ENCODE measurements at regions not wholly inside any gene's neighbourhood (a gene's known extent, or its start where the extent isn't known, plus 50 kb on each side); places are given as distances from the start of the nearest gene placed in this dataset.
"Not testable (repeated sequence)": the region's sequence is repeated elsewhere in the genome, so short reads cannot be mapped to it uniquely, and the experiment has no call there.

DNA sequence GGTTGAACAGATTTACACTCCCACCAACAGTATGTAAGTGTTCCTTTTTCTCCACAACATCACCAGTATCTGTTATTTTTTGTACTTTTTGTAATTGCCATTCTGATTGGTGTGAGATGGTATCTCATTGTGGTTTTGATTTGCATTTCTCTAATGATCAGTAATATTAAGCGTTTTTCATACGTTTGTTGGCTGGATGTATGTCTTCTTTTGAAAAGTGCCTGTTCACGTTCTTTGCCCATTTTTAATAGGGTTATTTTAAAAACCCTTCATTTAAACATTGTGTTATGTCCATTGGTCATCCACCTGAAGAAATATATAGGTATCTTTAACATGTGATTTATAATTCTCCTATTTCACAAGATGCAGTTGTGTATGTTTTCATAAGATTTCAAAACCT lies 291.3 kb downstream of the SEMA3D start:
- Histone ChIP-seq H3K27ac (no peak overlapping the region), H3K4me1 (no peaks in the 10 kb centered on the region), H3K27me3 (no peaks in the 10 kb centered on the region), H3K4me3 (replicated peaks in 1 of 3) (no peak overlapping the region), H3K9me3 (no peaks in the 10 kb centered on the region), H3K36me3 (no peaks in the 10 kb centered on the region)
- intact Hi-C loops (cut with DNase I) = no loop called here
- no peak for TF ChIP-seq POLR2A (IDR thresholded peaks at IDR 0.05)
- TF ChIP-seq, protein P1, sequence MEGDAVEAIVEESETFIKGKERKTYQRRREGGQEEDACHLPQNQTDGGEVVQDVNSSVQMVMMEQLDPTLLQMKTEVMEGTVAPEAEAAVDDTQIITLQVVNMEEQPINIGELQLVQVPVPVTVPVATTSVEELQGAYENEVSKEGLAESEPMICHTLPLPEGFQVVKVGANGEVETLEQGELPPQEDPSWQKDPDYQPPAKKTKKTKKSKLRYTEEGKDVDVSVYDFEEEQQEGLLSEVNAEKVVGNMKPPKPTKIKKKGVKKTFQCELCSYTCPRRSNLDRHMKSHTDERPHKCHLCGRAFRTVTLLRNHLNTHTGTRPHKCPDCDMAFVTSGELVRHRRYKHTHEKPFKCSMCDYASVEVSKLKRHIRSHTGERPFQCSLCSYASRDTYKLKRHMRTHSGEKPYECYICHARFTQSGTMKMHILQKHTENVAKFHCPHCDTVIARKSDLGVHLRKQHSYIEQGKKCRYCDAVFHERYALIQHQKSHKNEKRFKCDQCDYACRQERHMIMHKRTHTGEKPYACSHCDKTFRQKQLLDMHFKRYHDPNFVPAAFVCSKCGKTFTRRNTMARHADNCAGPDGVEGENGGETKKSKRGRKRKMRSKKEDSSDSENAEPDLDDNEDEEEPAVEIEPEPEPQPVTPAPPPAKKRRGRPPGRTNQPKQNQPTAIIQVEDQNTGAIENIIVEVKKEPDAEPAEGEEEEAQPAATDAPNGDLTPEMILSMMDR (IDR thresholded peaks at IDR 0.05) = no peak
- DNase-seq = no peak
- WGBS, 2 donors = 93 to 96% methylated on average over 3 of the region's 3 CpGs

DNA sequence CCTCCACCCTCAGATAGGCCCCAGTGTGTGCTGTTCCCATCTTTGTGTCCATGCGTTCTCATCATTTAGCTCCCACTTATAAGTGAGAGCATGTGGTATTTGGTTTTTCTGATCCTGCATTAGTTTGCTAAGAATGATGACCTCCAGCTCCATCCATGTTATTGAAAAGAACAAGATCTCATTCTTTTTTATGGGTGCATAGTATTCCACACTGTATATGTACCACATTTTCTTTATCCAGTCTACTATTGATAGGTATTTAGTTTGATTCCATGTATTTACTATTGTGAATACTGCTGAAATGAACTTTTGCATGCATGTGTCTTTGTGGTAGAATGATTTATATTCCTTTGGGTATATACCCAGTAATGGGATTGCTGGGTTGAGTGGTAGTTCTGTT lies 303.3 kb downstream of the SEMA3D start:
- WGBS, 2 donors = 98 to 100% methylated on average over 1 of the region's 1 CpG
- H3K4me1 ChIP-seq; DNase-seq; H3K4me3 ChIP-seq (replicated peaks in 1 of 3); H3K36me3 ChIP-seq; H3K27me3 ChIP-seq; H3K9me3 ChIP-seq; intact Hi-C loops (cut with DNase I); H3K27ac ChIP-seq: not testable (repeated sequence)

DNA sequence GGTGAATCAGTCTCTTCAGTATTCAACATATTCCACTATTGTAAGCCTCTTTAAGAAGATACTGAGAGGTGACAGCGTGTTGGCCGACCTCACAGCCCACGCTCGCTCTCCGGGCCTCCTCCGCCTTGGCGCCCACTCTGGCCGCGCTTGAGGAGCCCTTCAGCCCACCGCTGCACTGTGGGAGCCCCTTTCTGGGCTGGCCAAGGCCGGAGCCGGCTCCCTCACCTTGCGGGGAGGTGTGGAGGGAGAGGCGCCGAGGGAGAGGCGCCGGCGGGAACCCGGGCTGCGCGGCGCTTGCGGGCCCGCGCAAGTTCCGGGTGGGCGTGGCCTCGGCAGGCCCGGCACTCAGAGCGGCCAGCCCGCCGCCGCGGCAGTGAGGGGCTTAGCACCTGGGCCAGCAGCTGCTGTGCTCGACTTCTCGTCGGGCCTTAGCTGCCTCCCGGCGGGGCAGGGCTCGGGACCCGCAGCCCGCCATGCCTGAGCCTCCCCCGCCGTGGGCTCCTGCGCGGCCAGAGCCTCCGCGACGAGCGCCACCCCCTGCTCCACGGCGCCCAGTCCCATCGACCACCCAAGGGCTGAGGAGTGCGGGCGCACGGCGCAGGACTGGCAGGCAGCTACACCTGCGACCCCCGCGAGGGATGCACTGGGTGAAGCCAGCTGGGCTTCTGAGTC lies 306.4 kb downstream of the SEMA3D start:
- intact Hi-C loops (cut with DNase I); H3K27me3 ChIP-seq; H3K36me3 ChIP-seq; H3K4me3 ChIP-seq (replicated peaks in 1 of 3); H3K27ac ChIP-seq; DNase-seq; H3K9me3 ChIP-seq; H3K4me1 ChIP-seq: not testable (repeated sequence)
- 98% methylated on average over 18 to 37 of the region's 60 CpGs for WGBS, 2 donors

DNA sequence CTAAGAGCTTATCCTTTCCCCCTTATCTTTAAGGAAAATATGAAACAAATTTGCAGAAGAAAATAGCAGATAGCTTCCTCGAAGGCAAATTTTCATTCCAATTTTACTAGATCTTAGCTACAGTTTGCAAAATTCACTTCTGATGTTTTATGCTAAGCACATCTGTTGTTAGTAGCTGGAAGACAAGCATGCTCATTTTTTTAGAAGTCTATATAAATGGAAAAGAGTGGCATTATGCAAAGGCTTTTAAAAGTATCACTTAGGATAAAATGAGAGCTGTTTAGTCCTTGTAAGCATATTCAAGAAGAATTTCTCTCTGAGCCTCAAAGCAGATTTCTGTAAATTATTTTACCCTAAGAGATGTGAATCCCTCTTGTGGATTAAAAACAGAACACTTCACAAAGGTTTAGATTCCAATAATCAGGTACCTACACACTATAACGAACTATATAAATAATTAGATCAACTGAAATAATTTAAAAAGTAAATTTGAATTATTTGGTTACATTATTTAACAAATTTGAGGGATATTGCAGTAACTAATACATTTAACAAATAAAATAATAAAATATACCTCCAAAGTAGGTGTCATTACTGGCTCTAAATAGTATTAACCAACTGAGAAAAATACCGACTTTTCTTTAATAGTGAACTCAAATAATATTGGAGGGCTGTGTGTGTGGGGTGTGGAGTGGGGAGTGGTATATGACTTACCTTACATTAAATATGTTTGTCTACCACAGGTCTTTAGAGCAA lies 307.1 kb downstream of the SEMA3D start:
- intact Hi-C loops (cut with DNase I) = no loop called here
- no peak for TF ChIP-seq POLR2A (IDR thresholded peaks at IDR 0.05)
- TF ChIP-seq, protein P1 (IDR thresholded peaks at IDR 0.05) = no peak
- H3K27me3 ChIP-seq = no peaks in the 10 kb centered on the region
- no peak overlapping the region for H3K4me3 ChIP-seq (replicated peaks in 1 of 3)
- WGBS, 2 donors = 82 to 85% methylated on average over 3 of the region's 3 CpGs
- H3K4me1 ChIP-seq = no peaks in the 10 kb centered on the region
- no peak overlapping the region for H3K27ac ChIP-seq
- no peaks in the 10 kb centered on the region for H3K36me3 ChIP-seq
- no peaks in the 10 kb centered on the region for H3K9me3 ChIP-seq
- no peak for DNase-seq

DNA sequence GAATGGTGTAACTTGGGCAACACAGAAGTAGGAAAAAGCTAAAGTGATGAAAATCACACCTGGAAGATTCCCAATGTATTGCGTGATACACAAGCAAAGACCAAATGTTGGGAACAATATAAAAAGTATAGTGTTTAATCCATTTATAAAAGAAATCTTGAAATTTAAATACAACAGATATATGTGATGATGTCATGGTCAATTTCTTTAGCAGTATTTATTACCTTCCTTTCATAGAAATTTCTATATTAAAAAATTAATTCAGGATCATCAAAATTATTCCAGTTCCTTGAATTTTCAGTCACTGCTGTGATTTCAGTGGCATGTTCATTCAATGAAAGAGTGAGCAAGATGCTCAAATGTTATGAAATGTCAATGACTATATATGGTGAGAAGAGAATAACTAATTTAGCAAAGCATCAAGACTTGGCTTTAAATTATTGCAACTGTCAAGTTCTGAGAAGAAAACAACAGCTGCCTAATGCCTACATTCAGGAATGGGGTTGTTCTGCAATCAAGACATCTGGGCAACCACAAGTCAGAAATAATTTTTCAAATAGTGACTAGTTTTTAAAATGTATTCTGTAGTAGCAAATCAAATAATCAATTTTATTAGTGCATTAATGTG lies 308.8 kb downstream of the SEMA3D start:
- TF ChIP-seq POLR2A (IDR thresholded peaks at IDR 0.05) = no peak
- TF ChIP-seq, protein P1 (IDR thresholded peaks at IDR 0.05) = no peak
- intact Hi-C loops (cut with DNase I) = no loop called here
- WGBS, 2 donors = 93 to 98% methylated on average over 1 of the region's 1 CpG

More for the DNA sequence above, 308.8 kb downstream of the SEMA3D start:
- H3K4me3 ChIP-seq (replicated peaks in 1 of 3) = no peak overlapping the region
- H3K36me3 ChIP-seq = no peaks in the 10 kb centered on the region
- no peak overlapping the region for H3K27ac ChIP-seq
- H3K27me3 ChIP-seq = no peaks in the 10 kb centered on the region
- no peaks in the 10 kb centered on the region for H3K9me3 ChIP-seq
- no peaks in the 10 kb centered on the region for H3K4me1 ChIP-seq
- DNase-seq = no peak

All from thyroid gland (tissue), 4 donors.